ENCODE measurements at regions not wholly inside any gene's neighbourhood (a gene's known extent, or its start where the extent isn't known, plus 50 kb on each side); places are given as distances from the start of the nearest gene placed in this dataset.

DNA sequence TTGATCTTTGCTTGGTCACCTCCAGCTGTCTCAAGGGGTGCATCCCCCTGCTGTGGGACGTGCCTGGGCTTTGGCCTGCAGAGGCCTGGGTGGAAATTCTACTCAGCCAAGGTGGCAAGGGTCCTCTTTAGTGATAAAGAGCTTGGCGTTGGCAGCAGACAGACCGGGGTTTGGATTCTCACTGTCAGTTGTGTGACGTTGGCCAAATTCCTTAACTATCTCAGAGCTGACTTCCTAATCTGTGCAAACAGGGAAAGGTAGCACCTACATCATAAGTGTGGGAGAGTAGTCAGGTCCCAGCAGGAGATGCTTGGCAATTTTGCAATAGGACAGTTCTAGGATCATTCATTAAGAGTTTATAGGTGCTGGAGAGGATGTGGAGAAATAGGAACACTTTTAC lies 154.3 kb upstream of the GSC start:
- DNase-seq (ENCODE audit: low spot score): no peak

GRCh38 chr14:94923786-94924185 lies 153.9 kb upstream of the GSC start:
- DNase-seq (ENCODE audit: low spot score): no peak

DNA sequence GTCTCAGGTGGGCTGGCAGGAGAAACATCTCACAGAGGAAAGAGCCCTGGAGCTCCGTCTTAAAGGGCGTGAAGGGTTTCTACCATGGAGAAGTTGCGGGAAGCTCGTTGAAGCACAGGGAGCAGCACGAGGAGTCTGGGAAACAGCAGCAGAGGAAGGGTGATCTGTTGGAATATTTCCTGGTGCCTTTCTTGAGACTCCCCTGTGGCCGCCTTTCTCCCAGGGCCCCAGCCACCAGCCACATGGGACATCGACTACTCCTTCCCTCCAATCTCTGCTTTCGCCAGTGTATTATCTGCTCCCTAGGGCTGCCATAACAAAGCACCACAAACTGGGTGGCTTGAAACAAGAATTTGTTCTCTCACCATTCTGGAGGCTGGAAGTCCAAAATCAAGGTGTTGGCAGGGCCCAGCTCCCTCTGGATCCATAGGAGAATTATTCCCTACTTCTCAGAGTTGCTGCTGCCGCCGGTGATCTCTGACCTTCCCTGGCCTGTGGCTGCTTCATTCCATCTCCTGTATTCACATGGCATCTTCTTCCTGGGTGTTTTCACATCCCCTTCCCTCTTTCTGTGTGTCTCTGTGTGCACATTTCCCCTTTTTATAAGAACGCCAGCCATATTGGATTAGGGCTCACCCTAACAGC lies 152.8 kb upstream of the GSC start:
- no peak for DNase-seq (ENCODE audit: low spot score)

DNA sequence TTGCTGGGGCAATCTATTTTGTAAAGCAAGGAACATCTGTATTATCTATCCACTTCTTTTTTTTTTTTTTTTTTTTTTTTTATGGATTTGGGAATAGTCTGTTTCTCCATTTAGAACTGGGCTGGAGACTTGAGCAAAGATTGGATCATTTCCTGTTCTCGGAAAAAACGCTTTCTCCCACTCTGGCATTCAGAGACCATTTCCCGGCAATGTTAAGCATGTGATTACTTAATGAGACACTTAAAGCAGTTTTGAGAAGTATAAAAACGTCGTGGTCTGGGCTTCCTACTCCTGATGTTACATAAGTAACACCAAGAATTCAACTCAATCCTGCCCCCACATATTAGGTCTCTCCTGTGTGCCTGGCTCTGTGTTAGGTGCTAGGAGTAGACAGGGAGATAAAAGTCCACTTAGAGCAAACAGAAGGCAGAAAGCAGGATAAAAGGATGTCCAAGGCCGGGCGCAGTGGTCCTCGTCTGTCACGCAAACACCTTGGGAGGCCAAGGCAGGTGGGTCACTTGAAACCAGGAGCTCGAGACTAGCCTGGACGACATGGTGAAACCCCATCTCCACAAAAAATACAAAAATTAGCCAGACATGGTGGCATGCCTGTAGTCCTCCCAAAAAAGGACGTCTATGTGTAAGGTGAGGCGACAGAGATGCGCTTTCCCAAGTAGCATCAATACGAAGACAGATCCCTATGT lies 152.1 kb upstream of the GSC start:
- DNase-seq (ENCODE audit: low spot score): no peak

DNA sequence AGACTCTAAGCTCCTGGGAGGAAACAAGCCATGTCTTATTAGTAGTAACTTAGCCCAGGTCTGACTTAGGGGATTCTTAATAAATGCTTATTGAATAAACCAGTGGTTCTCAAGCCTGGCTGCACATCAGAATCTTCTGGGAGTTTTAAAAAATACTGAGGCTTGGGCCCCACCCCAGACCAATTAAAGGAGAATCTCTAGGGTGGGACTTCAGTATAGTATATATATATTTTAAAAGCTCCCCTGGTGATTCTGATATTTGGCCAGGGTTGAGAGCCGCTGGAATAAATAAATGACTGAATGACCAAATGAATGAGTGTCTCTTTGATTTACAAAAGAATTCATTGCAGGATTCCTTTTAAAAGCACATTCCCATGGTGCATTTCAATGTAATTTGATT lies 151.5 kb upstream of the GSC start:
- DNase-seq (ENCODE audit: low spot score): no peak

GRCh38 chr14:94919896-94920295 lies 150.0 kb upstream of the GSC start:
- DNase-seq (ENCODE audit: low spot score): no peak

GRCh38 chr14:94918896-94919295 lies 149.0 kb upstream of the GSC start:
- no peak for DNase-seq (ENCODE audit: low spot score)

GRCh38 chr14:94917041-94917600 lies 147.2 kb upstream of the GSC start:
- DNase-seq (ENCODE audit: low spot score): no peak

GRCh38 chr14:94914191-94914590 lies 144.3 kb upstream of the GSC start:
- DNase-seq (ENCODE audit: low spot score): no peak

DNA sequence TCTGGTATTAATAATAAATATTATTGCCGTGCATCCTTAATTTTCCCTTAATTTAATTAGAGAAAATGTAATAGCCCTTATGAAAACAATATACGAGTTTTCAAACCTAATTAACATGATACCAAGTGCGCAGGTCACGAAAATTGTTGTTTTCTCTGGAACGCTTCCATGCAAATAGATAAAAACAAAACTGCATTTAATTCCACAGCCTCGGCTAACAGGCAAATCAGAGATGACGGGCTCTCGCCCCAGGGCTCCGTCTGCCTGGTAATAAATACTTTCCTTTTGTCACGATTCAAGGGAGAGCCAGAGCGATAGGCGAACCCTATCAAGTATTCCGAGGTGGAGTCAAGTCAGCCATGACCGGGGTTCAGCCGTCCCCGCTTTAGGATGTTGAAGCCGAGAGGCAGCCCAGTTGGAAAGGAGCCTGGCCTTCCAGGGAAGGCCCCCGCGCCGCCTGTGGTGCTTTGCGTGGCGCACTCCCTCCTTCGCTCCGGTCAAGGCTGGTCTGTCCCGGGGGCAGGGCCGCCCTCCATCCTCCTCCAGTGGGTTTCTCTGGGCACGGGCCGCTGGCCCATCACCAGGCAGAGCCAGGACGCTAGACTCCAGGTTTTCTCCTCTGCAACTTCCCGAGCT lies 137.8 kb upstream of the GSC start:
- DNase-seq (ENCODE audit: low spot score): no peak

DNA sequence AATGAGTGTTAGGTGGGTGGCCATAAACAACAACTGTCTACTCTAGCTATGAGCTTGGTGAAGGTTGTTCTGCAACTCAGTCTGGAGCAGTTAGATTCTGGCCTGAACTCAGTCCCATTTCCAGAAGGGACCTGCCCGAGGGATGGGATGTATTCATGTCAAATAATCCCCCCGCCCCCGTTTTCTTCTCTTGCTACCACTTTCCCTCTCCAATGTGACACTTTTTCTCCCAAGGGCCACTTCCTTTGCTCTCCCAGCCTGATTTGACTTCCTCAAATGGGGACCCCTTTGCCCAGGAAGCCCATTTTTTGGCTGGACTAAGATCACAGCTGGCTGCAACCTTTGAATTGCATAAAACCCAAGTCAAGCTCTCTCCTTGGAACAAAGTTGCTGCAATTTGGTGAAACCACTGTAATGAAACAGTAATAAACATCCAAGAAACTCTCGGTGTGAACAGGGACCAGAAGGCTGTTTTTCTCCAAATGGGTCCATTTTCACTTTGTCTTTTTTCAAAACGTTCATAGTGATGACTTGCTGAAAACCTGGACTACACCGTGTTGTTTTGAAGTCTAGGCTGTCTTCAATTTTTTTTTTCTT lies 137.2 kb upstream of the GSC start:
- no peak for DNase-seq (ENCODE audit: low spot score)

DNA sequence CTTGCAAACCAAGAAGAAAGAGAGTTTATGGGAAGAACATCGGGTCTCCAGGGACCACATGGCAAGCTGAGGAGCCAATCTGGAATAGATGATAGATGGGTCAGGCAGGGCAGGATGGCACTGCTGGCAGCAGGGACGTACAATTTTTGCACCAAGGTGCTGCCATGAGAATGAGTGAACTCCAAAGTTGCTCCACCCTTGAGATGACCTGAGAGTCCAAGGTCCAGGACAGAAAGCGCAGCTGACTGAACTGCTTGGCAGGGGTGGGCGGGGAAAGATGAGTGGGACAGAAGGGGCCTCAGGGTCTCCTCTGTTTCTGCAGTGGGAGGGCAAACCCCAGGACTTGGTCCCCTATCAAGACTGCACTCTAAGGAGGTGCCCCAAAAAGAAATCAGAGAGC lies 136.7 kb upstream of the GSC start:
- no peak for DNase-seq (ENCODE audit: low spot score)

- DNase-seq (ENCODE audit: low spot score): no peak
Observed at GRCh38 chr14:94904636-94905035, 134.7 kb upstream of the GSC start.

GRCh38 chr14:94903883-94904282 lies 134.0 kb upstream of the GSC start:
- no peak for DNase-seq (ENCODE audit: low spot score)

GRCh38 chr14:94903338-94903737 lies 133.4 kb upstream of the GSC start:
- no peak for DNase-seq (ENCODE audit: low spot score)

DNA sequence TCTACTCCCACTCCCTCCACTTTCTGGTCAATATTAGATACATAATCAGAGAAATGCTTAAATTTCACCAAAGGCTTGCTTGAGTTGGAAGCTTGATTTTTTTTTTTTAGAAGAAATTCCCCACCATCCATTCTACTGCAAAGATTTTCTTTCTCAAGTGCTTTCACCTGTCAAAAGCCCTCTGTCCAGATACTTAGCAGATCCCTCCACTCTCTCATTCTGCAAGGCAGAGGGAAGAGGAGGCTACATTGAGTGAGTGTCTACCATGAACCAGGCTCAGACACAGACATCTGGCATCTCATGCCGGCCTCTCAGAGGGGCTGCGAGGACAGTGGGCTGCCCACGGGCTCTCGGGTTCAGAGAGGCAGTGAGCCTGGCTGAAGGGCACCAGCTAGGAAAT lies 127.6 kb upstream of the GSC start:
- DNase-seq (ENCODE audit: low spot score): no peak

GRCh38 chr14:94897082-94897481 lies 127.2 kb upstream of the GSC start:
- DNase-seq (ENCODE audit: low spot score): no peak

GRCh38 chr14:94893411-94894160 lies 123.7 kb upstream of the GSC start:
- DNase-seq (ENCODE audit: low spot score): no peak

GRCh38 chr14:94890785-94891184 lies 120.9 kb upstream of the GSC start:
- DNase-seq (ENCODE audit: low spot score): no peak

DNA sequence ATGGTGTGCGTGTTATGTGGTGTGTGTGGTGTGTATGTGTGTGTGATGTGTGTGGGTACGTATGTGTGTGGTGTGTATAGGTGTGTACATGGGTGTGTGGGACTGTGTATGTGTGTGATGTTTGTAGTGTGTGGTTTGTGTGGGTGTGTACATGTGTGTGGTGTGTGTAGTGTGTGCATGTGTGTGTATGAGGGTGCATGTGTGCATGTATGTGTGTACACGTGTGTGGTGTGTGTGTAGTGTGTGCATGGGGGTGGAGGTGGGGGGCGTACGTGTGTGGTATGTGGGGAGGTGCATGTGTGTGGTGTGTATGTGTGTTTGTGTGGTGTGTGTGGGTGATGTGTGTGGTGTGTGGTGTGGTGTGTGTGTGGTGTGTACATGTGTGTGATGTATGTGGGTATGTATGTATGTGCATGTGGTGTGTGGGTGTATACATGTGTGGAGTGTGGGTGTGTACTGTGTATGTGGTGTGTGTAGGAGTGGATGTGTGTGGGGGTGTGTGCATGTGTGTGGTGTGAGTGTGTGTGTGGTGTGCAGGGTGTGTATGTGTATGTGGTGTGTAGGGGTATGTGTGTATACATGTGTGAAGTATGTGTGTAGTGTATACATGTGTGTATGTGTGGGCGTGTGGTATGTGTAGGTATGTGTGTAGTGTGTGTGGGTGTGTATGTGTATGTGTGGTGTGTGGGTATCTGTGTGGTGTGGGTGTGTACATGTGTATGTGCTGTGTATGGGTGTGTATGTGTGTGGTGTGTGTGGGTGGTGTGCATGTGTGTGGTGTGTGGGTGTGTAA lies 119.8 kb upstream of the GSC start:
- no peak for DNase-seq (ENCODE audit: low spot score)

DNA sequence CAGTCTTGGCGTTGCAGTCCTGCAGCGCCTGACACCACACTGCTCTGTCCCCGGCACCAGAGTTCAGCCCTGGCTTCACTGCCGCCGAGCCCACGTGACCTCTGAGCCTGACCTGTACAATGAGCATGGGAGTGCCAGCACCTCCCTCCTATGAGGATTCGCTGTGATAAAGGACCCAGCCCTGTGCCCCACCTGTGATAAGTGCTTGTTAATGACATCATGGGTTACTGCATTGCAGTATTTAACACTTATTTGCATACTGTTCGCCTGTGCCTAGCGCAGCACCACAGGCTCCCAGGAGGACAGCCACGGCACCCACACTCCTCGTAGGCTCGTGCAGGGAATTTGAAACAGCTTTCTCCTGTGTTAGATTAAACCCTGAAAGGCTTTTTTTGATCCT lies 118.2 kb upstream of the GSC start:
- no peak for DNase-seq (ENCODE audit: low spot score)
